Stimulated activated CD4-positive, alpha-beta T cell treated with anti-CD3 and anti-CD28 coated beads, Interleukin-2, amount 100 ng/mL, for 48 hours (primary cell): ENCODE measurements at regions not wholly inside any gene's neighbourhood (a gene's known extent, or its start where the extent isn't known, plus 50 kb on each side); places are given as distances from the start of the nearest gene placed in this dataset.

Experiments used
- DNase-seq, 2 donors: peaks; one replicate each; pipeline ENCODE4 v3.0.0-alpha.2; 2020

DNA sequence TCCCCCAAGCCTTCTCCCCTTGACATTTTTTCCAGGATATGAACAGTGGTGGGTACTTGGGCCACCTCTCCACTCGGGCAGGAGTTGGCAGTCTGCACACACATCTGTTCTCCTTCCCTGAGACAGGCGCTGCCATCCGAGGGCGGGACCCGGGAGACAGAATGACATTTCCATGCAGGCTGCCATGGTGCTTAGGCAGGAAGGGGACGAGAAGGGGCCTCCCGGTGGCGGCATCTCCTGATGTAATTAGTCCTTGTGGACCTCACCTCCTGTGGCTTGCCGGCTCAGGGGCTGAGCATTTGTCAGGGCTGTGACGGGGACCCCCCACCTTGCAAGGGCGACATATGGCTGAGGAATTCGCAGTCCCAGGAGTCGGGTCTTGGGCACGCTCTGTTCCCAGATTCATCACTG lies 197.2 kb downstream of the FOXL1 start:
- no peak for DNase-seq

DNA sequence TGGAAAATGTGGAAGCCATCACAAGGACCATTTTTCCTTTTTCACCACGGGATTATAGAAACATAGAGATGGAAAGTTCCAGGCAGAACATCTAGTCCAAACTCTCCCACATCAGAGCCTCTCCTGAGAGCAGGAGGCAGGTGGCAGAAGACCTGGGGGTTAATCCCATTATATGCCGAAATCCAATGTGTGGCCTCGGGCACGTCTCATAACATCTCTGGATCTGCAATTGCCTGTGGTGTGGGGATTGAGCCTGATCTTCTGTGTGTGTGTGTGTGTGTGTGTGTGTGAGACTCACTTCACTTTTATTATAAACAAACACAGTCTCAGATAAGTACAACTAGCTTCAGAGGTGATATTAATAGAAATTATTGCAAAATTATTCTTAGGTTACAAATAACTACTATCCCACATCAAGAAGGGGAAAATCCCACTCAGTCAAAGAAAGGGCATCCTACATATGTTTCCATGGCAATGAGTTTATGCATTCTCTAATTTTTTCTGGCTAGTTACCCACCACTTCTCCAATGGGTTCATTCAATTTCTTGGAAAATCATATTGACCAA lies 199.1 kb downstream of the FOXL1 start:
- DNase-seq, result no peak

DNA sequence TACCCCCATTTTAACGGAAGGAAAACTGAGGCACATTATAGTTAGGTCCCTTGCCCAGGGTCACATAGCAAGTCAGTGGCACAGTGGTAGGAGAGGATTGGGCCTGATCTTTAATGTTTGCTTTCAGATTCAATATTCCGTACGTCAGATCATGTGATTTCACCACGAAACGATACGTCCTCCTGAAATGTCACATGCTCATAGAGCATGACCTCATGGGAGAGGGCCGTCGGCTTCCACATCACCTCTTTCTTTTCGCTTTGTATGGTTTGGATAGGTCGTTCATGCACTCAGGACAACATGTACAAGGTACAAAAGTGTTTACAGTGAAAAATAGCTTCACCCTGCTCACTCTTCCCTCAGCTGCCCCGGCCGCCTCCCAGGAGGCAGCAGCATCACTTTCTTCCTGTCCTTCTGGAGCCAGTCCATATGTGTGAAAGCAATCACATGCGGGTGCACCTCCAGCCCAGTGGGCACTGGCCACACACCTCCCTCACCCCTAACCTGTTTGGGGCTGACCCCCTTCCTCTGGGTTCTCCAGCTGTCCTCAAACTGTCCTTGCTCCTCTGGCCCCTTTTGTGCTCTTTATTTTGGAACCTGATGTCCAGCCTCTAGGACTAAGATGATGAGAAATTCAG lies 199.9 kb downstream of the FOXL1 start:
- DNase-seq, result no peak

DNA sequence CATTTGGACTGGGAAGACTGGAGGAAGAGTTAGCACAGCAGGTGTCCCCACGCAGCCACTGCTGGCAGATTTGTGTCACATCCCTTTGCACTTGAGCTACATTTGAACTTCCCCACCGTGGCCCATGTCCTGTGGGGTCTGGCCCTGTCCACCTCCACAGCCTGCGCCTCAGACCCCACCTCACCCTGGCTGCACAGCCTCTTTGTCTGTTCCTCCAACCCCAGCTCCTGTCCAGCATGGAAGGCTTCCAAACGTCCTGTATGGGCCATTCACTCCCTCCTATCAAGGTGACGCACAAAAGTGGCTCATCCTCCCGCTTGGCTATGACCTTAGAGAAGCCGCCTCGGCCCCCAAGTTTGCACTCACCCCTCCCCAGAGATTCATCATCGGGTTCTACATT lies 200.6 kb downstream of the FOXL1 start:
- no peak for DNase-seq

DNA sequence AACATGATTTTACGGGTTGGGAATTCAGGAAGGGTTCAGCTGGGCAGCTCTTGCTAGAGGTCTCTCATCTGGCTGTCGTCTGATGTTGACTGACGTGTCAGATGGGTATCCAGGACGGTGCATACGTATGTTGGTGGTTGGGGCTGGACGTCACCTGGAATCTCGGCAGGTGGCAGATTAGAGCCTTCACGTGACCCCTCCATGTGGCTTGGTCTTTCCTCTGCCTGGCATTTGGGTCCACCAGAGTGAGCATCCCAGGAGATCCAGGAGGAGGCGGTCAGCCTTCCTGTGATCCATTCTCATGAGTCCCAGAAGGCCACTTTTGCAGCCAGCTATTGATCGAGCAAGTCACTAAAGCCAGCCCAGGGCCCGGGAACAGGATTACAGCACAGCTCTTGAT lies 202.7 kb downstream of the FOXL1 start:
- no peak for DNase-seq

DNA sequence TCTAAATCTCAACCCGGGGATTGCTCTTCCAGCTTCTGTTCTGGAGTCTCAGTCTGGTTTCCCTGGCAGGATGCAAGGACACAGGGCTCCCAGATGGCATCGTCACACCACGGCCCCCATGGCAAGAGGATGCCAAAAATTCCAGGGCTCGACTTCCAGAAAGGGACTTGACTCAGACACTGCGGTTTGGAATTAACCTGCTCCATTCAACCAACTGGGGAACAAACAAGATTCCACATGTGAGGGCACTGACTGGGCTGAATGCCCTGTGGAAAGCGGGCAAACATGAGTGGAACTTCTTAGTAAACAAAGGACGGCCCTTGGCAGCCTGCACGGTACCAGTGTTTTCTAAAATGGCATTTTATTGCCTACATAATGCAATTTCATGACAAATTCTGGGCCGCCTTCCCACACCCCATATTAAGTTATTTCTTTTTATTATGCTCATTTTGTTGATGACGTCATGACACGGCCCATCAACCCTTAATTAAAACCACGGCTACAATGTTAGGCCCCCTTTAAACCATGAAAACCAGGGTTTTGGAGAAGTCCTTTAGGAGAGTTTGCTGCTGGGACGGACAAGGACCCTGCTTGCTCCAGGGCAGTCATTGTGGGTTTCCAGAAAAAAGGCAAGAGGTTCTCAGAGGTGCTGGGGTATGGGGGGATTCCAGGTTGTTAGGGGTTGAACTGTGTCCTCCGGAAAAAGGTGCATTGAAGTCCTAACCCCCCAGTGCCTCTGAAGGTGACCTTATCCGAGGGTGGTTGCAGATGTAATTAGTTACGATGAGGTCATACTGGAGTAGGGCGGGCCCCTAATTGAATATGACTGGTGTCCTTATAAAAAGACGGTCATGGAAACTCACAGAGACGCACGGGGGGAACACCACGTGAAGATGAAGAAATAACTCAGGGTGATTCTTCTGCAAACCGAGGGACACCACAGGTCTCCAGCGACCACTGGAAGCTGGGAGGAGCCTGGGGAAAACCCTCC lies 205.6 kb downstream of the FOXL1 start:
- no peak for DNase-seq

DNA sequence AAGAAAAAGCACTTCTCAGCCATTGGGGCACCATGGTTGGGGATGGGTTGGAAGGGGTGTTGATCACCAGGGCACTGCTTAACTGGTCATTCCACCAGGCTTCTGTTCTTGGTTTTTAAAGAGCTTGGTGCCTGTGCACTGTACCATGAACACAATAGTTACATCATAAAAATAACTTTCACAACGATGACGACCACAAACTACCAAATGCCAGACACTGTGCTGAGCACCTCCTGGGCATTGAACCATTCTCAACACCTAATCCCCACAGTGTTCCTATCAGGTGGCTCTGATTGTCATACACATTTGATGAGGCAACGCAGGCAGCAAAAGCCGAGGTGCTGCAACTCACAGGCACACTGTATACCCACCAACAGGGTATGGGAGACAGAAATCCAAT lies 208.0 kb downstream of the FOXL1 start:
- DNase-seq, result no peak

DNA sequence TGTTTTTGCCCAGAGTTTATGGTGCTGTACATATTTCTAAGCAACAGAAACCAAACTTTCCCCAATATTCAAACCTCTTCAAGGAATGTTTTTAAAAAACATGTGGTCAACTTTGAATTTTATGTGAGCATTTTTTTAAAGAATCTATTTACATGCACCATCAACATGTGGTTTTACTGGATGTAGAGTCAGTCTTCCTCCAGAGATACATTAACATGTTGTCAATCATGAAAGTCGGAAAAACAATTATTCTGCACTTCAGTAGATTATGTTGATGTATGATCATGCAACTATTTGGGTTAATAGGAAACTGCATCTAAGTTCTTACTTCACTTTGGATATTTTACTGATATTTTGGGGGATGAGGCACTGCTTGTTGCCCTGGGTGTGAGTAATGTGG lies 208.6 kb downstream of the FOXL1 start:
- no peak for DNase-seq

DNA sequence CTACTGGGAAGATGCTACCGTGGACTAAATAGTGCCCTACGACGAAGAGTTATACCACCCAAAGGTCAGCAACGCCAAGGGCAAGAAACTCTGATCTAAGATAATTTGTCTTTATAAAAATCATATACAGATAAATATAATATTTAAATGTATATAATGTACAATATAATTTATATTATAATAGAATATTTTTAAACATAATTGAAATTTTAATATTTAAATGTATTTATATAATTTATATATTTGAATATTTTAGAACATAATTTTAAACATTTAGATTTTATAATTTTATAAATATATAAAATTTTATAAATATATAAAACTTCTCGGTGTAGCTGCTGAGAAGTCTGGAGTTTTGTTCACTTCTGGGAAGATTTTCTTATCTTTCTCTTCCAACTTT lies 209.2 kb downstream of the FOXL1 start:
- DNase-seq, result no peak

DNA sequence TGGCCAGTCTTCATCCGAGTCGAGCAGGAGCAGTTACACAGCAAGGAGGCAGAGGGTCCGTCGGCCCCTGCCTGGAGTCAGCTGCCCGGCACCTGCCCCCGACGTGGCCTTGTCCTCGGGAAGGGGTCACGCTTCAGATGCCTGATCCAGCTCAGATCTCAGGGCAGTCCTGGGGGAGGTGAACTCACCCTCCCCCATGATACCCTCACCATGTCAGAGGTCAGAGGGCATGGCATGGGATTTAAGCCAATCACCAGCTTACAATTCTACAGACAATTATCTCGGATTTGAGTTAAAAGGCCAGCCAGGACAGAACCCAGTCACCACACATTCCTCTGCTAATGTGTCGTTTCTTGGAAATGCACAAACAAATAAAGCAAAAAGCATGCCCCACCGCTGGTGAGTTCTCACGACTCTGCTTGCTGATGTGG lies 211.3 kb downstream of the FOXL1 start:
- DNase-seq, result no peak

DNA sequence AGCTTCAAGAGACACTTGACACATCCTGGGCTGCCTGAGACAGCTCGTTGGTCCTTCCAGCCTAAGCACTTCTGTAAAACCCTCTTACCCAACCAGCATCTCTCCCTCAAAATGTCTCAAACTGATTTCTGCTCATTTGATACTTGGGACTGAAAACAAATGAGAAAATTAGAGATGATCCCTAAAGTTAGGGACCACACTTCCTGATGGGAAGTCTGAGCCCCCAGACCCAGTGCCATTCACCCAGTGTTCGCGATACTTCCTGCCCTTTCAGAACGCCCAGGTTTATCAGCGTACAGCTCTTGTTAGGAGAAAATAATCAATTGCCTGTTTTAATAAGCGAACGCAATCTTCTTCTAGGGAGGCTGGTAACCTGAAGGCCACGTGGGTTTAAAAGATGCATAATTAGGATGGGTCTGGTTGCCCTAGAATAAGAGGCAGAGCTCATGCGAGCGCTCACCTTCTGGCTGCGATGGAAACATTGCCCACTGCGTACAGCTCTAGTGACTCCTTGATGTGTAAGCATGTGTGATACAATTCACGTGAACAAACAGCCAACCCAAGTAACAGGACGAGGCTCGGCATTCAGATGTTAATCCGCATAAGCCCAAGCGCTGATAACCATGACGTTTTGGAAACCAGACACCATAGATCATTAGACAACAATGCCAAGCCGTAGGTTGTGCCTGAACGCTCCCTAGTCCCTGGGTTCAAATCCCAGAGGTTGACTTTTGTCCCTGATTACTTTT lies 213.1 kb downstream of the FOXL1 start:
- no peak for DNase-seq

DNA sequence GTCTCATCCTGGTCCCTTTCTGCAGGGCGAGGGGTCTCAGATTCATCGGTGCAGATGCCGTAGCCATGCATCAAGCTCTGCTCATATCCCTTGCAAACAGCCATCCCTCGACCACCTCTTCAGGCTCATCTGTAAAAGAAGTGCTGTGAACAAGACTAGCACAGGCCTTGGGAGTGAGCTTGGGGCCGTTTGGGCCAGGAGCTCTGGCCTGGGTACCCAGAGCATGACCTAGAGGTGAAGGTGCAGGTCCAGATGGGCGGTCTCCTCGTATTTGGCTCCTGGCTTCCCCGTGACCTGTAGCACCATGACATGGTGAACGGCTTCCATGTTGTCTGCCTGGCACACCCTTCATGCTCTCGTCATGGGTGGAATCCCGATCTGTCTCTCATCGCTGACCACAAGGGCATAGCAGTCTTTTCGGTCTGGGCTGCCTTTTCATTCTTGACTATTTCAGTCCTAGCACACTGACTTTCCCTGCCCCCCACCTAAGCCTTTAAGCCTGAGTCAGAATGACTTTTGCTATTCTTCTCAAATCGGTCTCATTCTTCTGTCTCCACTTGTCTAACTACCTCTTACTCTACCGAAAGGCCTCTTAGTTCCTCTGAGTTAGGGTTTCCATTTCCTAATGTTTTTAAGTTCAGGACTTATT lies 216.0 kb downstream of the FOXL1 start:
- no peak for DNase-seq

DNA sequence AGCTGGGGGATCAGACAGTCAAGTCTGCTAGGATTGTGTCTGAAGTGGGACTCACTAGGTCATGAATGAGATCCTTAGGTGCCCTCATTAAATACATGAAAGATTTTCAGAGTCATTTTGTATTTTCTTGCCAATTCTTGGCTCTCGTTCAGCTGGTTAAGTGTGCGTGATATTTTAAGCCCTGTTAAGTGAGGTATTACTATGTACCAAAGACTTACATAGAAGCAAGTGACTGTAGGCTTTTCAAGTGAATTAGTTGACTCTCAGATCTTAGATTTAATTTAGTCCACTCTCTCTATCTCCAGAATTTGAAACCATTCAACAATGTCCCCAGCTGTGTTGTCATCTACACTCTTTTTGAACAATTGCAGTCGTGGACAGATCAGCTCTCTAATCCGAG lies 219.4 kb downstream of the FOXL1 start:
- no peak for DNase-seq

DNA sequence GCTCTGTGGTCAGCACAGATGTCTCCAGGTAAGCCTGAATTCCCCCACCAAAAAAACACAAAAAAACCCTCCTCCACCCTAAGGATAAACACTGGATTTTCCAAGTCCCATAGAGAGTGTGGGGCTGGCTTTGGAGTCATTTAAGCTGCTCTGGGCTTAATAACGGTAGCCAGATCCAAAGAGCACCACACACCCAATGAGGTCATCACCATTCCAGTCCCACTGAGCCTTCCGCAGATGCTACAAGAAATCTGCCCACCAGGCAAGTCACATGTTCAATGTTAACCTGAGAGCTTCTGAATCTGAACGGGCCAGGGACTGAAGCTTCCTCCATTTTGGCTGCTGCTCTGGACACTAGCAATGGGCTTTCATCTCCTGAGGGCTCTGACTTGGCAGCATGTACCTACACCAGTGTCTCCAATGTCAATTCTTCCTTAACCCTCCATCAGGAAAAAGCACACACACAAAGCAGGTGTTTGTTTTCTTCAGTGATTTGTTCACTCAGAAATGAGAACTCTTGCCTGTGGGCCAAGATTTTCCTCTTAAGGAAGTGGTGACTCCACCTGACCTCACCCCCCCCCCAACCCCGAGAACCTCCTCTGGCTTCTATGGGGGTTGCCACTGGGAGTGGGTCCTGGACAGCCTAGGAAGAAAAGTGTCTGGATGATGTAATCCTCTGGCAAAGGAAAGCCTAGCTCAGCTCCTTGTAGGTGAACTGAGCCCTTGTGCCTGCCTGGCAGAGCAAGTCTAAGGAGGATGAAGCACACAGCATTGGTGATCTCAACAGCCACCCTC lies 220.1 kb downstream of the FOXL1 start:
- DNase-seq, result no peak

DNA sequence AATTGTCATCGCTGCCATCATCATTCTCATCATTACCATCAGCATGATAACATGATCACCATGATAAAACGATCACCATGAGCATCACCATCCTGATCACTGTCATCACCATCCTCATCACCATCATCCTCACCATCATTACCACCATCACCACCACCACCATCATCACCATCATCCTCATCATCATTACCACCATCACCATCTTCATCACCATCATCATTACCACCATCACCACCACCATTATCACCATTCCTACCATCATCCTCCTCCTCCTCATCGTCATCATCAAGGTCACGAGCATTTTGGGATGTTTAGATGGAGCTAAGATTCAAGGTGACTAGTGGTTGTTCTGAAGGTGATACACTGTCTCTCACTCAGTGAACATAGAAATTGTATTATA lies 221.0 kb downstream of the FOXL1 start:
- DNase-seq, result no peak

DNA sequence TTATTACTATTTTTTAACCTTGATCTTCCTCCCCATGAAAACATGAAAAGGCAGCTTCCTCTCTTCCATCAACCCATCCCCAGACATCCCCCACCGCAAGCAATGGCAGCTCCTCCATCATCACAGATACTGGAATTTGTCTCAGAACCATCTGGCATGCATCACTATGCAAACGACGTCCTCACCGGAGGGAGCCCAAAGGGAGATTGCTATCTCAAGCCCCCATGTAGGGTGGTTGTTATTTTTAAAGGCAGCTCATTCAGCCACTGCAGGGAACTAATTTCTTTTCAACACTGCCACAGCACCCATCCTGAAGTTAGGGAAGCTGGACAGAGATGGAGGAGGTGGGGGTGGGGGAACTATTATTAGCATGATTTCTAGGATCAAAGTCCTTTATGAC lies 222.5 kb downstream of the FOXL1 start:
- DNase-seq, result no peak

DNA sequence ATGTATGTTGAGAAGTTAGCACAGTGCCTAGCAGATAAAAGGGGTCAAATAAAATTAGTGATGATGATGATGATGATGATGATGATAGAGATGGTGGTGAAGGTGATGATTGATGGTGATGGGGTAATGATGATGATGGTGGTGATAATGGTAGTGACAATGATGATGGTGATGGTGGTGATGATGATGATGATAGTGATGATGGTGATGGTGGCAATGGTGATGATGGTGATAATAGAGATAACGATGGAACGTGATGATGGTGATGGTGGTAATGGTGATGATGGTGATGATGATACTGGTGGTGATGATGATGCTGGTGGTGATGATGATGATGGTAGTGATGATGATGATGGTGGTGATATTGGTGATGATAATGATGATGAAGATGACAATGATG lies 223.7 kb downstream of the FOXL1 start:
- DNase-seq, result no peak

DNA sequence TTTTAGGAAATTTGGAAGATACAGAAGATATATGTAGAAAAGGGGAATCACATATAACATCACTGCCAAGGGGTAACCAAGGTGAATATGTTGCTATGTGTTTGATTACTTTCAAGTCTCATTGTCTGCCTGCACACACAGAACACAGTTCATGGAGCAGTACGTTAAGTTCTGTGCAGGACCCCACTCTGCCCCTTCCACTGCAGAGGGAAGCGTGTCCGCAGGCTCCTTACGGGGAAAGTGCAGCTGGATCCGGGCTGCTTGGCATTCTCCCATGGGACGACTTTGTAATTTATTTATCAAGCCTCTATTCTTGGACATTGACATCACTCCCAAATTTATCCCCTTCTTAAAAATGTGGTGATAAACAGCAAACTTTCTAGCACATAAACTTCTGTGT lies 226.8 kb downstream of the FOXL1 start:
- DNase-seq, result no peak

DNA sequence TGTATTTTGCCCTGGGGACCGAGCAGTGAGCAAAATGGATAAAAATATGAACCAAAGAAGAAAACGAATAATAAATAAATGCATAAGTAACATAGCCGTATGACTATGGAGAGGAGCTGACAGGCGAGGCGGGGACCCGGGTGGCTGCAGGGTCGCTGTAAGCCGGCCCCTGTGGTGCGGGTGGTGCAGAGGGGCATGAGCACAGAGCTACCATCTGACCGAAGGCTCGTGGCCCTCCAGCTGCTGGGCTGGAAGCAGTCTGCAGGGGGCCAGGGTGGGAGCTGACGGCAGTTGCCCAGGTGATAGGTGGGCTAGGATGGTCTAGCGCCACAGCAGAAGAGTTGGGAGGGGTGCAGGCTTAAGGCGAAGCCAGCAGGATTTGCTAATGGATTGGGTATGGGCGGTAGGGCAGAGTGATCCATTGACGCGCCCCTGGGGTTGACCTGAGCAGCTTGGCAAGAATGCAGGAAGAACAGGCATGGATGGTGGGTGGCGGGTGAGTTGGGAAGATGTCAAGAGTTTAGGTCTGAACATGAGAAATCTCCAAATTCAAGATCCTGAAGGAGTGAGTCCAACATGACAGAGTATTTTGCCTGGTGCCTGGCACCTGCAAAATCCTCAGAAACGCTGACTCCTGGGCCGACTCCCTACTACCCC lies 228.0 kb downstream of the FOXL1 start:
- DNase-seq, result no peak

DNA sequence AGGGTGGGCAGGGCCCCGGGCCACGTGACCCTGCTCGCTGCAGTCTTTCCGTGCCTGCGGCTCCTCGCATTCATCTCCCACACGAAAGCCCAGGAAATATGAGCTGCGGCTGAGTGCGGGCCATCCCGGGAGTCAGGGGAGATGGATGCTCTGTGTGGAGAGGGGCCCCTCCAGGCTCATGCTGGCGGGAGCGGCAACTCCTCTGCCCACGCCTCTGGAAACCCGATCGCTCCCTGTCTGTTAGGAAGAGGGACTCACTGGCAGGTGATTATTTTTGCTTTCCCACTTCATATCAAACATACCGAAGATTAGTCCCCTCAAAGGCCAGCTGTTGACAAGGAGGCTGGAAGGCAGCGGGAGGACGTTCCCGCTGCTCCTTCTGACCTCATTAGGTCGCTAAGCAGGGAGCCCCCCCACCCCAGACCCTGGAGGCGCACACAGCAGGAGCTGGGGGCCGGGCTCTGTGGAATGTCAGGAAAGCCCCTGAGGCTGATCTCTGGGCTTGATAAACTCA lies 228.5 kb downstream of the FOXL1 start:
- no peak for DNase-seq

DNA sequence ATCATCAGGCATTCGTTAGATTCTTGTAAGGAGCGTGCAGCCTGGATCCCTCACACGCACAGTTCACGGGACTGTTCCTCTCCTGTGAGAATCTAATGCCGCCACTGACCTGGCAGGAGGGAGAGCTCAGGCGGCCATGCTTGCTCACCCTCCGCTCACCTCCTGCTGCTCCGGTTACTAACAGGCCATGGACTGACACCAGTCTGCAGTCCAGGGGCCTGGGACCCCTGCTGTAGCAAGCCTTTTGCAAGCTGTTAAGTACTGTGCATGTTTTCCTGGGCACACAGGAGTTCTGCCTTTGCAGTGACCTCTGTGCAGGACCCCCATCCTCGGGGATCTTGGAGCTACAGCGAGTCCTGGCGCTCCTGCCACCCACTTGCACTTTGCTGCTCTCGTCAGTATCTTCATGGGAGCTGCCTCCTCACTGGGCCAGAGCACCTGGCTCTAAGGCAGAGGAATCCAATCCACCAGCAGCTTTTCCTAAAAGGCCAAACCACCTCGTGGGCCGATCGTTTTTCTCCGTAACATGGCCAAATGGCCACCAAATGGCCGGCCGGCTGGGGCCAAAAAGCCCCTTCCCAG lies 230.6 kb downstream of the FOXL1 start:
- no peak for DNase-seq
